HG02759 (cell line): ENCODE measurements at regions not wholly inside any gene's neighbourhood (a gene's known extent, or its start where the extent isn't known, plus 50 kb on each side); places are given as distances from the start of the nearest gene placed in this dataset.

Experiments used
- ATAC-seq: cut with Tn5 transposase; IDR thresholded peaks from one replicate; pipeline ENCODE4 v1.9.1; 2021; ENCODE audit warnings: mild to moderate bottlenecking, moderate library complexity; ENCODE audit not compliant: unreplicated experiment

DNA sequence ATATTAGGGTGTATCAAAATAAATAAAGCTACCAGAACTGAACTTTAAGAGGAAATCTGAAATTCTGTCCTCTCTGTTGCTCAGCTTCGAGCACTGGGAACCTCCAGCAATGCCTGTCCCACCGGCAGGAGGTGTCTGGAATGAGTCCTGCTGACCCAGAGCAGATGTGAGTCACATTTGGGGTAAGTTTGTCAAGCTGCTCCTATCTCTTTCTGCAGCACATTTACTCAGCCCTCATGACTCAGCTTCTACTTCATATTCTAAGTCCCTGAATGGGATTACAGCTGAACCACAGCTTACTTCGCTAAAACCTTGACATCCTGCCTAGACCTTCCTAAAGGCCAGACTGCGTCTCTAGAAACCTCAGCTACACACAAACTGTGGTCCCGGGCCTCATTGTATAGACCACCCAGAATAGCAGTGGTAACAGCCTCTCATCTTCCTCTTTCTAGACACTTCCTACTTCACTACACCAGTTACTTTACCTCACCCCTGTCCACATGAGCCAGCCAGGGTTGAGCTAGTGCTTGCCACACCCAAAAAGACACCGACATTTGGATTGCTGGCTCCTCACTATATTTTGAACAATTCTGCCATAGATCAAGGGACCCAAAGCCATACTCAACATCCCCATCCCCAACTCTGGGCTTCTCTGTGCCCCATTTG, 109.6 kb upstream of the TMCO5A start:
- no peak for ATAC-seq

DNA sequence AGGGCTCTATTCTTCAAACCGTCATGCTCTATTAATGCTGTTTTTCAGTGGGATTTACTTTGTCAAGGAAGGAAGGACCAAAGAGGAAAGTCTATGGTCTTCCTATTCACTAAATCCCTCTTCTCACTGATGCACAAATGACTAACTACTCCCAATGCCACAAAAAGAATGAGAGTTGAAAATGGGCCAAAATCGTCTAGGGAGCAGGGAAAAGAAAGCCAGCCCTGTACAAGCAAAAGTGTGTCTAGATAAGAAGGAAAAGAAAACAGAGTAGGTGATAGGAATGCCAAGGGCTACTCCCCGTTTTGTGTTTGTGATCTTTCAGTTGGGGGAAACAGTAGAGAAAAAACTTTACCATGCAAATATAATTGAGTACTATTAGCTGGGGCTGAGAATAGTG, 97.2 kb upstream of the TMCO5A start:
- ATAC-seq: no peak

DNA sequence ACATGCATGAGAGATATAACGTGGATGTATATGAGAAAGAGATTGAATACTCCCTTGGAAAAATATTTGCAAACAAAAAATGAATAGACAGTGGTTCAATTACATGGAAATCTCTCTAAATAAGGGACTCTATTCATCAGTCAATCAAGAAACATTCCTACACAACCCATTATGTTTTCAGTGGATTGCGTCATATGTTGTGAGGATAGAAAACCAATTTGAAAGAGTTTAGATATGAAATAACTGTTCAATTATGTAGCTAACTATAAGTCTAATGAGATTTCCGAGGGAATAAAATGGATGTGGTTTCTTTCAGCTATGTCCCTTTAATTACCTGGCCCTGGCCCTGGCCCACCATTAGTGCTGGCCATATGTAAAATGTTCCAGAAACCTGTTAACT, 86.7 kb upstream of the TMCO5A start:
- no peak for ATAC-seq

DNA sequence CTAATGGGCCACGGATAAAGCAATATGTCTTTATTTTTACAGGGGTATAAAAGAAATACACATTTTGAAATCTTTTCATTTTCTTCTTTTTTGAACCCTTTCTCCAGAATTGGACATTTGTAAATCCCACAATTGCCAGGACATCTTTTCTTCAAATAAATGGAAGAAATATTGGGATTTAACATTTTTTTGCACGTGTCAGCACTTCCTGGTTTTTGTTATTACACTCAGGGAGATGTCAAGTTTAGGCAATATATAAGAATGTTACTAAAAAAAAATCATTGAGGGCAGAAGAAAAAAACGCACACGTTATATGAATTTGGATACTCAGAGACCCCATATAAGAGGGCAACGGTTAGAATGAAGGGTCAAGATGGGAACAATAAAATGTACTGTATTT, 78.3 kb upstream of the TMCO5A start:
- no peak for ATAC-seq

DNA sequence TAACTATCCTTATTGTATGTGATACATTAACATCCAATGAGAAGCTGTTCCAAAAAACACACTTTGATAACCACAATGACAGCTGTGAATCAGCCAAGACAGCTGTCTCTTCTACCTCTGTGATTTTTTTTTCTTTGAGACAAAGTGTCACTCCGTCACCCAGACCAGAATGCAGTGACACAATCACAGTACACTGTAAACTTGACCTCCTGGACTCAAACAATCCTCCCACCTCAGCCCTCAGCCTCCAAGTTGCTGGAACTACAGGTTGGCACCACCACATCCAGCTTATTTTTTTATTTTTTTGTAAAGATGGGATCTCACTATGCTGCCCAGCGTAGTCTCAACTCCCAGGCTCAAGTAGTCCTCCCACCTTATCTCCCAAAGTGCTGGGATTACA, 73.5 kb upstream of the TMCO5A start:
- ATAC-seq: no peak

DNA sequence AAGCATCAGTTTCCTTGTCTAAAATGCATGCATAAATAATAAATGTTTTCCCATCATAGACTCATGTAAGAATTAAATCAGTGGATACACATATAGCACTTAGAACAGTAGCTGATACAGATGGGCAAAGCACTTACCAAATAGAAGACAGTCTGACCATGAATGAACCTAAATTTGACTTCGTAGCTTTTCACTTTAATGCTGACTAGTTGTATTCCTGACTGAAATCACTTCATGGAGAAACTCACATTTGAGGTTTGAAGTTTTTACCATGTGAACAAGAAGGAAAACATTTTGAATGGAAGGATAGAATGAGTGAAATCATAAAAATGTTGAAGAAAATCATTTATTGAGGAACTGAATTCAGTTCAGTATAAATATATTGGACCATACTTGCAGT, 68.8 kb upstream of the TMCO5A start:
- ATAC-seq: no peak

DNA sequence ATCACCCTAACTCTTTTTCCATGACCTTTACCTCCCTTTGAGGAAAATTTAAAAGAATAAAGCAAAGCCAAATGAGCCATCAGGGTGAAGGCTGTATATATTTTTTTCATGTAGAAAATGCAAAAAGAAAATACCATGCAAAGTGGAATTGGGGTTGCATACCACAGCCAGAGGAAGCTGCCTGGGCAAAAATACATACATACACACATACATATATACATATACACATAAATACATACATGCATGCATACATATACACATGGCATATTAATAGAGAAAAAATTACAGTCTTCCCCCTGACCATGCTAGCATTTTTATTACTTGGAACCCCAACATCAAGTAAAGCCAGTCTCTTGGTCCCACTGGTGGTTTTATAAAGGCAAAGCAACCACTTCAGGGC, 63.7 kb upstream of the TMCO5A start:
- no peak for ATAC-seq

DNA sequence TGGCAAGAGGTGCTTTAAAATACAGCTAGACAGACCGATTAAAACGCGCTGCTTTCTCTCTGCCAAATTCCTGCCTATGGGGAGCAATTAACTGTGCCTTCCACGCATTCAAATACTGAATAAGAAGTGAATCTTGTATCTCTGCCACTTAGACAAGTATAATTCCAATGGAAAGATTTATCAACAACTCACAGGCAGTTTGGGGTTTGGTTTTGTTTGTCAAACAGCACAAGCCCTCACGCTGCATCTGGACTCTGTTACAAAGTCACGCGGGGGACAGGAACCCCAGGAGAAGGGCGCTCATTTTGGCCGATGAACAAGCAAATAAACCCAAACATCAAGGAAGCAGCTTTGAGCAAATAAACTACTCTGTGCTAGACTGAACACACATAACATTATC, 61.8 kb upstream of the TMCO5A start:
- ATAC-seq: no peak

DNA sequence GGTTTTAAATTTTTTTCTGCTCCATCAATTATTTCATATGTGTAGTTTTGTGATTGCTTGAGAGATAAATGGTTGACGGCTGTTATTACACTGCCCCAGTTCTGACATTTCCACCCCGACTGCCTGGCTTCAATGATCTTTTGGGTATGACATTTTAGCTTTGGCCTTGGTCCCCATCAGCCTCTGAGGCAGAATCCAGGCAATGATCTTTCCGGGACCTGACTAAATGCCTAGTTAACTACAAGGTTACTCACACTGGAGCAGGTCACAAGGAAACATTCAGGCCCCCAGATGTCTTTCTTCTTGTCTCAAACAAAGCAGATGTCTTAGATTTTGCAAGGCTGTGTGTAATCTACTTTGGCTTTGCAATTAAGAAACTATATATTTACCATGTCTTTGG, 61.1 kb upstream of the TMCO5A start:
- ATAC-seq: no peak

DNA sequence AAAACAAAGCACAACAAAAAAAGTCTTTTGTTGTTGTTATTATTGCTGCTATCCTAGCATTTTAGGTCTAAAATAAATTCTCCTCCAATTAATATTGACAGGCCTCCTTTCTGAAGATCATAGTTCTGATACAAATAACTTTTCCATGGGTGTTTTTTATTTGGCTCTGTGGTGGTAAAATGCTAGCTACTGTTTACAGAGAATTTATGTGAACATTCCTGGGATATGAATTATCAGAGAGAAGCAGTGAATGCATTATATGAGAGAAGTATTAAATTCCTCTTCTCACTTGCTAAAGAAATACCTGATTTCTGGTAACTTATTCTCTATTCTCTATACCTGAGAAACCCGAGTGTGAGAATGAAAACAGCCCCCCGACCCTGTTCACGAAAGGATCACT, 57.5 kb upstream of the TMCO5A start:
- ATAC-seq: no peak

DNA sequence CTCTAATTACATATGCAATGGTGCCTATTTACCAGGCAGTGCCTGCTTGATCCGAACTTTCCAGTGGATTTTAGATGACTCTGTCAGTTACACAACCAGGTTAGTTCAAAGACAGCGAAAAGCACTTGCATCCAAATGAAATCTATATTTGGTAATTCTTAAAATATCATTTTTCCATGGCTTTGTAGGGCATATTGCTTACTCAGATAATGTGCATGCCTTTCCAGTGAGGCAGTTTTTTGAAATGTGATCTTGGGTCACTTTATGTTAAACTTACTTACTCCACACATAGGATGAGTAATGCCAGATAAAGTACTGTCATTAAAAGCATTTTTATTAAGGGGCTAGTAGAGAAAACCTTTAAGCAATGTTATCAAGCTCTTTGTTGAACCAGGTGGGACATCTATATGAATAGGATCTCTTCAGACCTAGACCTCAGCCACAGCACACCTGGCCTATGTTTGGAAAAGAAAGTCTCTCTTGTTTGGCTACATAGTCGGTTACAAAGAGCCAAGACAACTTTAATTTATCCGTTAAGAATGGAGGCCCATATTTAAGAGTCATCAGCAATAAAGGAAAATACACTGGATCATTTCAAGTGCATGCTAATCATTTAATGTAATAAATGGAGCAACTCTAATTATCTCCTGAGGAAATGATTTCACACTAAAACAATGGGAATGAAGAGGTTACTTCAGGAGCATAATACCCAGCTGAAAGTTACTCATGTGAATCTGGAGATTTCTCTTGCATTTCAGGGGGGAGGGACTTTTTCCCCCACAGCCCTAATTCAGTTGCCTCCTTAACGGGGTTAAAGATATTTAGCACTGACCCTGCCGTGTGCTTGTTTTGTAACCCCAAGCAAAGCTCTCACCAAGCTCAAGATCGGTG, 56.3 kb upstream of the TMCO5A start:
- ATAC-seq: no peak

DNA sequence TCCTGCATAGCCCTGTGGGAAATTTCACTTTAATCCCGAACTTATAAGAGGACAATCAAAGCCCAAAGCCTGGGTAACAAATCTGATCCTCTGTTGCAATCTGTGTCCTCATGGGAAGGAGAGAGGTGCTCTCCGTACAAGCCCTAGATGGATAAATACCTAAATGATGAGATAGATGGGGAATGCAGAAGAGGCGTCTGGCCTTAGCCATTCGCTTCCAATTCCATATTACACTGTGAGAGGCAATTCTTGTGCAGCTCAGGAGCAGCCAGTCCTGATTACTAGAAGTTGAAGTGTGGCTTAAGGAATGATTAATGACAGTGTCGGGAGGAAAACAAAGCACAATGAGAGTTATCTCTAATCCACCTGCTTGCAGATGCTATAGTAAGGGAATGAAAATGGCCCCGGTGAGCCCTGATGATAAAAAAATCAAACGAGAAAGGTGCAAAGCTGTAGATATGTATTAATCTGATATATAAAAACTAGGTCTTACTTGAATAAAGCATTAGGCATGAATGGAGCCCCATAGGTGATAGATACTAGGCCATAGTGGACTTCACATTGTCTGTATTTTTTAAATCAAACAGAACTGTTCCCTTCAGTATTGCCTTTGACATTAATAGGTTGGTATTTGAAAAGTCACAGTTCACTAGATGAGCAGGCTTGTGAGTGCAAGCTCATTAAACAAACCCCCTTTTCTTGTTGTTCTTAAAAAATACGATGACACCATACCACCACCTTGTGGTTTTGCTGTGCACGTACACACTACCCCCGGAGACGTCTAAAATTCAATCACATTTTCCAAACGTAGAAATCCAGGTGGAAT, 54.2 kb upstream of the TMCO5A start:
- peak; percentile 55 for ATAC-seq

DNA sequence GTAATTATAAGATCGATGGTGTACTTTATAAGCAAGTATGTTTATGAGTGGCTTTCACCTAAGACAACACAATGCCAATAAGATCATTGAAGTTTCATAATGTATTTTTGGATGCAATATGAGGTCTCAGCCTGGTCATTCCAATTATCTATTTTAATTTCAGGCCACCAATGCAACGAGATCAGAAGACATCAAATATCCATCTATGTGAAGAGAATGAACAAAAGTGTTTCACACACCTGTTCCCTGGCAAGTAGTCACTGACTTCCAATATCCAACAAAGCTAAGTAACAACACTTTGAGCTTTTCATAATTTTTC, 53.6 kb upstream of the TMCO5A start:
- ATAC-seq: no peak

DNA sequence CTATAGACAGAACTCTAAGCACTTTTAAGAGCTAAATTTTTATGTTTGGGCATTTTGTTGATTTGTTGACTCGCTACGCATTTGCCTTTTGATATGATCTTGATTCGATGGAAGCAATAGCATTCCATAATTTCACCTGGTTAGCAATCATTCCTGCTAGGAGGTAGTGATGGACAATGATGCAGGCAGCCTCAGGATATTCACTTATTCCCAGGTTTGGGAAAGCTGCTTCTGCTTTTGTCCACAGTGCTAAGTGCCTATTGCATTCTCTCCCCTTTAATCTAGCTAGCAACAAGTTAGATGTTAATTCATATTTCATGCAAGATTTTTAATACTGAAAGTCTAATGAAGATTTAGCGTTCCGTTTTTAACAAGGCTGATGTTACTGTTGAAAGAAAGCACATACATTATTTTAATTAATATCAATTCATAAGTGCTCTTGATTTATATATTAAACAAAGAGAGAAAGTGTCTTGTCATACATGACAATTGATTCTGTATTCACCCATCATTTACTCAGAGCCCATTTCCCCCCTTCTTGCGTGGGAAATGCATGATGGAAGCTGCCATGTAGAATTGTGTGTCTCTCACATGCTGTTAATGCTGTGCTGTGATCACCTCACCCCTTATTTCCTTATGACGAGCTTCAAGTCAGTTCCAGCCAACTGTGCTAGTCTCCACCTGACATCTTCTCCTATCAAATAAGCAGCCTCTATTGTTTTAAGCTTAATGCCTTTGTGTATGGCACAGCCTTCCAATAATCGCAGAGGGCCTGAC, 53.0 kb upstream of the TMCO5A start:
- ATAC-seq: no peak

DNA sequence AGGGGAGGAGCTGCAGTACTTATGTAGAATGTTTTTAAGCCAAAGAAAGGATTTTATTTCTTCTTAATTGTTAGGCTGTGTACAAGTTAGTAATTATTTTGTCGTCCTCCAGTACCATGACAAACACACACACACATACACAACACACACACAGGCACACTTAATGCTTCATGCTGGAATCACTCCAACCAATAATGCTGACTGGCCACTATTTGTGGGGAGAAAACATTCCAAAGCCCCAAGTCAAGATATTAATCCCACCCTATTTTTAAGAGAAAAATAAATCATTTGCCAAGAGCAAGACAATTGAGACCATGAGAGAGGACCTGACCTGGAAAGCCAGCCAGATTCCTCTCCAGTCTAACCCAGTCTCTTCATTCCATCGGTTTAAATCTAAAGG, 51.8 kb upstream of the TMCO5A start:
- ATAC-seq: no peak
